IPS-15b (cell line): ENCODE measurements at regions not wholly inside any gene's neighbourhood (a gene's known extent, or its start where the extent isn't known, plus 50 kb on each side); places are given as distances from the start of the nearest gene placed in this dataset.

Experiments
- H3K27me3 ChIP-seq: one replicate; pipeline ENCODE4 v1.6.1; 2013; ENCODE audit warnings: low read length; ENCODE audit not compliant: control insufficient read depth, insufficient read depth
- H3K36me3 ChIP-seq: one replicate; pipeline ENCODE4 v1.6.1; 2013; ENCODE audit warnings: low read length; ENCODE audit not compliant: control insufficient read depth, insufficient read depth
- H3K4me1 ChIP-seq: one replicate; pipeline ENCODE4 v1.6.1; 2013; ENCODE audit warnings: mild to moderate bottlenecking, low read length; ENCODE audit not compliant: control insufficient read depth, insufficient read depth
- H3K4me3 ChIP-seq: one replicate; pipeline ENCODE4 v1.5.1; 2013; ENCODE audit warnings: low read depth, low read length
- H3K9ac ChIP-seq: one replicate; pipeline ENCODE4 v1.6.1; 2013; ENCODE audit warnings: low read depth, mild to moderate bottlenecking, low read length
- H3K9me3 ChIP-seq: one replicate; pipeline ENCODE4 v1.6.1; 2013; ENCODE audit warnings: mild to moderate bottlenecking, low read length; ENCODE audit not compliant: control insufficient read depth, insufficient read depth

GRCh38 chr14:42626986-42627385 is 1020.3 kb downstream of the LRFN5 start:
- Histone ChIP-seq H3K4me1 (peaks cover 4% of the 10 kb centered on the region), H3K36me3 (no peaks in the 10 kb centered on the region), H3K9ac (no peak overlapping the region), H3K9me3 (no peaks in the 10 kb centered on the region), H3K27me3 (peaks cover 15% of the 10 kb centered on the region), H3K4me3 (no peak overlapping the region)

GRCh38 chr14:42624980-42625761 is 1018.5 kb downstream of the LRFN5 start:
- no peaks in the 10 kb centered on the region for H3K4me1 ChIP-seq

GRCh38 chr14:42617005-42617404 is 1010.3 kb downstream of the LRFN5 start:
- no peaks in the 10 kb centered on the region for H3K36me3 ChIP-seq
- H3K27me3 ChIP-seq: no peaks in the 10 kb centered on the region
- H3K4me3 ChIP-seq: no peak overlapping the region
- H3K9me3 ChIP-seq: no peaks in the 10 kb centered on the region
- no peak overlapping the region for H3K9ac ChIP-seq
- H3K4me1 ChIP-seq: no peaks in the 10 kb centered on the region

More at GRCh38 chr14:42624980-42625761, 1018.5 kb downstream of the LRFN5 start:
- no peaks in the 10 kb centered on the region for H3K36me3 ChIP-seq
- H3K9me3 ChIP-seq: no peaks in the 10 kb centered on the region
- no peak overlapping the region for H3K4me3 ChIP-seq
- no peak overlapping the region for H3K9ac ChIP-seq
- H3K27me3 ChIP-seq: peaks cover 15% of the 10 kb centered on the region

- H3K4me3 ChIP-seq: no peak overlapping the region
- H3K9me3 ChIP-seq: no peaks in the 10 kb centered on the region
Measured at GRCh38 chr14:42606839-42607238, 1000.2 kb downstream of the LRFN5 start.

GRCh38 chr14:42602336-42602845 is 995.7 kb downstream of the LRFN5 start:
- Histone ChIP-seq H3K9me3 (no peaks in the 10 kb centered on the region), H3K4me3 (no peak overlapping the region), H3K27me3 (no peaks in the 10 kb centered on the region)

More at GRCh38 chr14:42606839-42607238, 1000.2 kb downstream of the LRFN5 start:
- H3K4me1 ChIP-seq: no peaks in the 10 kb centered on the region
- no peak overlapping the region for H3K9ac ChIP-seq
- H3K27me3 ChIP-seq: no peaks in the 10 kb centered on the region
- H3K36me3 ChIP-seq: no peaks in the 10 kb centered on the region

GRCh38 chr14:42572032-42572431 is 965.4 kb downstream of the LRFN5 start:
- Histone ChIP-seq H3K4me1 (no peaks in the 10 kb centered on the region), H3K9ac (no peak overlapping the region), H3K4me3 (no peak overlapping the region)

More at GRCh38 chr14:42602336-42602845, 995.7 kb downstream of the LRFN5 start:
- Histone ChIP-seq H3K36me3 (no peaks in the 10 kb centered on the region), H3K9ac (no peak overlapping the region), H3K4me1 (no peaks in the 10 kb centered on the region)

GRCh38 chr14:42569227-42569626 is 962.6 kb downstream of the LRFN5 start:
- Histone ChIP-seq H3K9me3 (peaks cover 6% of the 10 kb centered on the region), H3K4me1 (no peaks in the 10 kb centered on the region), H3K27me3 (no peaks in the 10 kb centered on the region), H3K4me3 (no peak overlapping the region), H3K36me3 (peaks cover 3% of the 10 kb centered on the region), H3K9ac (no peak overlapping the region)

More at GRCh38 chr14:42572032-42572431, 965.4 kb downstream of the LRFN5 start:
- Histone ChIP-seq H3K36me3 (peaks cover 3% of the 10 kb centered on the region), H3K9me3 (peaks cover 6% of the 10 kb centered on the region), H3K27me3 (no peaks in the 10 kb centered on the region)

GRCh38 chr14:42565556-42565955 is 958.9 kb downstream of the LRFN5 start:
- no peak overlapping the region for H3K4me3 ChIP-seq
- no peak overlapping the region for H3K9ac ChIP-seq
- H3K9me3 ChIP-seq: no peaks in the 10 kb centered on the region
- H3K36me3 ChIP-seq: no peaks in the 10 kb centered on the region
- H3K4me1 ChIP-seq: no peaks in the 10 kb centered on the region
- H3K27me3 ChIP-seq: no peaks in the 10 kb centered on the region

- no peaks in the 10 kb centered on the region for H3K36me3 ChIP-seq
- H3K9me3 ChIP-seq: no peaks in the 10 kb centered on the region
Measured at GRCh38 chr14:42563313-42563712, 956.6 kb downstream of the LRFN5 start.

GRCh38 chr14:42556551-42556950 is 949.9 kb downstream of the LRFN5 start:
- no peaks in the 10 kb centered on the region for H3K4me1 ChIP-seq
- H3K27me3 ChIP-seq: no peaks in the 10 kb centered on the region
- no peak overlapping the region for H3K9ac ChIP-seq
- H3K36me3 ChIP-seq: no peaks in the 10 kb centered on the region
- H3K4me3 ChIP-seq: no peak overlapping the region
- no peaks in the 10 kb centered on the region for H3K9me3 ChIP-seq

More at GRCh38 chr14:42563313-42563712, 956.6 kb downstream of the LRFN5 start:
- Histone ChIP-seq H3K4me1 (no peaks in the 10 kb centered on the region), H3K27me3 (no peaks in the 10 kb centered on the region), H3K4me3 (no peak overlapping the region), H3K9ac (no peak overlapping the region)

GRCh38 chr14:42555365-42555764 is 948.7 kb downstream of the LRFN5 start:
- H3K4me3 ChIP-seq: no peak overlapping the region
- H3K4me1 ChIP-seq: no peaks in the 10 kb centered on the region
- H3K36me3 ChIP-seq: no peaks in the 10 kb centered on the region
- H3K27me3 ChIP-seq: no peaks in the 10 kb centered on the region
- H3K9ac ChIP-seq: no peak overlapping the region
- no peaks in the 10 kb centered on the region for H3K9me3 ChIP-seq

GRCh38 chr14:42554091-42554490 is 947.4 kb downstream of the LRFN5 start:
- Histone ChIP-seq H3K4me3 (no peak overlapping the region), H3K36me3 (no peaks in the 10 kb centered on the region), H3K27me3 (no peaks in the 10 kb centered on the region), H3K4me1 (no peaks in the 10 kb centered on the region), H3K9ac (no peak overlapping the region), H3K9me3 (no peaks in the 10 kb centered on the region)
